ENCODE measurements at regions not wholly inside any gene's neighbourhood (a gene's known extent, or its start where the extent isn't known, plus 50 kb on each side); places are given as distances from the start of the nearest gene placed in this dataset.

GRCh38 chr3:72480366-72480765 lies 367.9 kb downstream of the SHQ1 start:
- no peaks in the 10 kb centered on the region for H3K27me3 ChIP-seq (ENCODE audit: insufficient read depth, low read length)
- H3K4me3 ChIP-seq (ENCODE audit: low read length) = no peak overlapping the region
- no peak overlapping the region for H3K27ac ChIP-seq (ENCODE audit: low read length)
- H3K9me3 ChIP-seq (ENCODE audit: insufficient read depth, low read depth, low read length) = no peaks in the 10 kb centered on the region
- no peak overlapping the region for H3K9ac ChIP-seq (ENCODE audit: low read depth, low read length)
- no peaks in the 10 kb centered on the region for H3K36me3 ChIP-seq (ENCODE audit: insufficient read depth, low read depth, low read length)
- H3K4me1 ChIP-seq (ENCODE audit: insufficient read depth, low read length) = peaks cover 11% of the 10 kb centered on the region; the same call in 1 of the 2 replicates

DNA sequence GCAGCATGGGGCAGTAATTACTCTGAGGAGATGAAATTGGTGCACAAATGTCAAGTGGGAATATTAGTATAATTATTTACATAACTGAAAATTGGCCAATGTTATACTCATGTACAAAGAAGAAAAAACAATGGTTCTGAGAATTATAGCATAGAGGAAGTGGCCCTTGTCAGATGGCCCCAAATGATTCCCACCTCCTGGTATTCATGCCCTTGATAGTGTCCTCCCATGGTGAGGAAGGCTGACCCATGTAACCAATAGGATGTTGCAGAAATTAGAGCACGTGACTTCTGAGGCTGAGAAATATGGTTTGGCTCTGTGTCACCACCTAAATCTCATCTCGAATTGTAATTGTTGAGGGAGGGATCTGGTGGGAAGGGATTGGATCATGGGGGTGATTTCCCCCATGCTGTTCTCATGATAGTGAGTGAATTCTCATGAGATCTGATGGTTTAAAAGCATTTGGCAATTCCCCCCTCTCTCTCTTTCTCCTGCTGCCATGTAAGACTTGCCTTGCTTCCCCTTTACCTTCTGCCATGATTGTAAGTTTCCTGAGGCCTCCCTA lies 368.5 kb downstream of the SHQ1 start:
- H3K27me3 ChIP-seq (ENCODE audit: insufficient read depth, low read length) = no peaks in the 10 kb centered on the region
- no peak overlapping the region for H3K4me3 ChIP-seq (ENCODE audit: low read length)
- no peaks in the 10 kb centered on the region for H3K36me3 ChIP-seq (ENCODE audit: insufficient read depth, low read depth, low read length)
- H3K27ac ChIP-seq (ENCODE audit: low read length) = no peak overlapping the region
- peaks cover 11% of the 10 kb centered on the region; the same call in 1 of the 2 replicates for H3K4me1 ChIP-seq (ENCODE audit: insufficient read depth, low read length)
- H3K9ac ChIP-seq (ENCODE audit: low read depth, low read length) = no peak overlapping the region
- H3K9me3 ChIP-seq (ENCODE audit: insufficient read depth, low read depth, low read length) = no peaks in the 10 kb centered on the region

DNA sequence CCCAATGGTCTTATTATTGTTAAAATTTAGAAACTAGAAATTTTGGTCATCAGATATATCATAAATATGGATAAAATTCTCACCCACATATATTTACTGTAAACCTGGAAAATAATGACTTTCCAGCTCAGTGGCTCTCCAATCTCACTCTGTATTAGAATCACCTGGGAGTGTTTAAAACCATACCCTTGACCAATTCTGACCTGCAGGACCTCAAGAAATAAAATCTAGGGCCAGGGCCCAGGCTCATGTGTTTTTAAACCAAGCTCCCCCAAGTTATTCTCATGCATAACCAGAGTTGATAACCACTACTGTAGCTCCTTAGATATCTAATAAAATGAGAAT lies 372.1 kb downstream of the SHQ1 start:
- Histone ChIP-seq H3K9me3 (ENCODE audit: insufficient read depth, low read depth, low read length) (no peaks in the 10 kb centered on the region), H3K9ac (ENCODE audit: low read depth, low read length) (no peak overlapping the region), H3K27me3 (ENCODE audit: insufficient read depth, low read length) (no peaks in the 10 kb centered on the region), H3K27ac (ENCODE audit: low read length) (no peak overlapping the region), H3K36me3 (ENCODE audit: insufficient read depth, low read depth, low read length) (no peaks in the 10 kb centered on the region), H3K4me3 (ENCODE audit: low read length) (no peak overlapping the region), H3K4me1 (ENCODE audit: insufficient read depth, low read length) (0 out of 2 replicates have a peak, but pooled peaks cover 4% of the 10 kb centered on the region)

DNA sequence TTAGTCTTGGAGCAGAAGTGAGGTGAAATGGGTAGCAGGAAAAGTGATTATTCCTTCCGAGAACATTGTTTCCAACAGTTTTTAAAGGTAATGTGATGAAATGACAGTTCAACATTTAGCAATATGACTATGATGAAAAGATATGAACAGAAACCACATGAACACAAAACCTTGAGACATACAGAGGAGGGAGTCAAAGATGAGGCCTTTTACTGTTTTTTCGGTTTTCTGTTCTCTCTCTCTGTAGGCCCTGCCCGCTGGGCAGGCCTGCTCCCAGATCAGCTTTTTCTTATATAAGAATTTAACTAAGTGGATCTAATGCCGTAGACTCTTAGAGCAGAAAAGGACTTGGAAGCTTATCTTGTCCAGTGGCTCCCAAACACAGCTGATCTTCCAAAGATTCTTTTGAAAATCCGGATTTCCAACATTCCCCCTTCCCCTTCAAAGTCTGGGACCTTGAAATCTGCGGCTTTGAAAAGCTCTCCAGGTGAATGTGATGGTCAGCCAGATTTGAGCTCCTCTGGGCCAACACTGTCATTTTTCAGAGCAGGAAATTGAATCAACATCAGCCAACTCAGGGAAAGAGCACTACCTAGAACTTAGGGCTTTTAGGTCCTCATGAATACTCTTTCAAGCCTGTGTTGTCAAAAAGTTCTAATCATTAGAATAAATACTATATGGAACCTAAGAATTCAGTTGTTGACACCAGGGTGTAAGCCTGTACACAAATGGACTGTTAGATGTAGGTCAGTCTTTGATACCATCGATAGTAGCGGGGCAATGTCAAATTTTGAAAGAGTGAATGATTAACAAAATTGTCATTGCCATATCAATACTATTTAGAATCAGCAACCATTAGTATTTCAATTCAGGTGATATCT lies 372.7 kb downstream of the SHQ1 start:
- H3K36me3 ChIP-seq (ENCODE audit: insufficient read depth, low read depth, low read length) = no peaks in the 10 kb centered on the region
- H3K4me3 ChIP-seq (ENCODE audit: low read length) = no peak overlapping the region
- H3K9me3 ChIP-seq (ENCODE audit: insufficient read depth, low read depth, low read length) = no peaks in the 10 kb centered on the region
- H3K27ac ChIP-seq (ENCODE audit: low read length) = no peak overlapping the region
- no peak overlapping the region for H3K9ac ChIP-seq (ENCODE audit: low read depth, low read length)
- H3K27me3 ChIP-seq (ENCODE audit: insufficient read depth, low read length) = no peaks in the 10 kb centered on the region
- 0 out of 2 replicates have a peak, but pooled peaks cover 4% of the 10 kb centered on the region for H3K4me1 ChIP-seq (ENCODE audit: insufficient read depth, low read length)

- Histone ChIP-seq H3K4me1 (ENCODE audit: insufficient read depth, low read length) (0 out of 2 replicates have a peak, but pooled peaks cover 4% of the 10 kb centered on the region), H3K9ac (ENCODE audit: low read depth, low read length) (no peak overlapping the region), H3K27ac (ENCODE audit: low read length) (no peak overlapping the region)
Observed at GRCh38 chr3:72474775-72475174, 373.5 kb downstream of the SHQ1 start.

DNA sequence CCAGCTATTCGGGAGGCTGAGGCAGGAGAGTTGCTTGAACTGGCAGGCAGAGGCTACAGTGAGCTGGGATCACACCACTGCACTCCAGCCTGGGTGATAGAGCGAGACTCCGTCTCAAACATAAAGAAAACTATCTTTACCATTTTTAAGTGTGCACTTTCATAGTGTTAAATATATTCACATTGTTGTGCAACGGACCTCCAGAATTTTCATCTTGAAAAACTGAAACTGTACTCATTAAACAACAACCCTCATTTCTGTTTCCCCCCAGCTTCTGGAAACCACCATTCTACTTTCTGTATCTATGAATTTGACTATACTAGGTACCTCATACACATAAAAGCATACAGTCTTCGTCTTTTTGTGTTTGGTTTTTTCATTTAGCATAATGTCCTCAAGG lies 375.1 kb downstream of the SHQ1 start:
- 0 out of 2 replicates have a peak, but pooled peaks cover 4% of the 10 kb centered on the region for H3K4me1 ChIP-seq (ENCODE audit: insufficient read depth, low read length)
- H3K27ac ChIP-seq (ENCODE audit: low read length) = no peak overlapping the region
- no peak overlapping the region for H3K4me3 ChIP-seq (ENCODE audit: low read length)
- H3K36me3 ChIP-seq (ENCODE audit: insufficient read depth, low read depth, low read length) = no peaks in the 10 kb centered on the region
- H3K27me3 ChIP-seq (ENCODE audit: insufficient read depth, low read length) = no peaks in the 10 kb centered on the region
- no peaks in the 10 kb centered on the region for H3K9me3 ChIP-seq (ENCODE audit: insufficient read depth, low read depth, low read length)
- H3K9ac ChIP-seq (ENCODE audit: low read depth, low read length) = no peak overlapping the region

More at GRCh38 chr3:72474775-72475174, 373.5 kb downstream of the SHQ1 start:
- H3K36me3 ChIP-seq (ENCODE audit: insufficient read depth, low read depth, low read length) = no peaks in the 10 kb centered on the region
- no peak overlapping the region for H3K4me3 ChIP-seq (ENCODE audit: low read length)
- no peaks in the 10 kb centered on the region for H3K9me3 ChIP-seq (ENCODE audit: insufficient read depth, low read depth, low read length)
- H3K27me3 ChIP-seq (ENCODE audit: insufficient read depth, low read length) = no peaks in the 10 kb centered on the region

GRCh38 chr3:72470904-72471417 lies 377.3 kb downstream of the SHQ1 start:
- Histone ChIP-seq H3K27me3 (ENCODE audit: insufficient read depth, low read length) (no peaks in the 10 kb centered on the region), H3K4me1 (ENCODE audit: insufficient read depth, low read length) (no peaks in the 10 kb centered on the region), H3K9me3 (ENCODE audit: insufficient read depth, low read depth, low read length) (no peaks in the 10 kb centered on the region), H3K36me3 (ENCODE audit: insufficient read depth, low read depth, low read length) (no peaks in the 10 kb centered on the region), H3K9ac (ENCODE audit: low read depth, low read length) (no peak overlapping the region), H3K4me3 (ENCODE audit: low read length) (no peak overlapping the region), H3K27ac (ENCODE audit: low read length) (no peak overlapping the region)

GRCh38 chr3:72465853-72466252 lies 382.4 kb downstream of the SHQ1 start:
- Histone ChIP-seq H3K9ac (ENCODE audit: low read depth, low read length) (no peak overlapping the region), H3K27ac (ENCODE audit: low read length) (no peak overlapping the region), H3K9me3 (ENCODE audit: insufficient read depth, low read depth, low read length) (no peaks in the 10 kb centered on the region), H3K36me3 (ENCODE audit: insufficient read depth, low read depth, low read length) (no peaks in the 10 kb centered on the region), H3K4me1 (ENCODE audit: insufficient read depth, low read length) (no peaks in the 10 kb centered on the region), H3K27me3 (ENCODE audit: insufficient read depth, low read length) (no peaks in the 10 kb centered on the region; the same call in 1 of the 2 replicates), H3K4me3 (ENCODE audit: low read length) (no peak overlapping the region)

- Histone ChIP-seq H3K27ac (ENCODE audit: low read length) (no peak overlapping the region), H3K36me3 (ENCODE audit: insufficient read depth, low read depth, low read length) (no peaks in the 10 kb centered on the region), H3K27me3 (ENCODE audit: insufficient read depth, low read length) (no peaks in the 10 kb centered on the region; the same call in 1 of the 2 replicates), H3K9ac (ENCODE audit: low read depth, low read length) (no peak overlapping the region), H3K4me1 (ENCODE audit: insufficient read depth, low read length) (no peaks in the 10 kb centered on the region; the same call in 1 of the 2 replicates), H3K9me3 (ENCODE audit: insufficient read depth, low read depth, low read length) (no peaks in the 10 kb centered on the region), H3K4me3 (ENCODE audit: low read length) (no peak overlapping the region)
Observed at GRCh38 chr3:72463083-72463482, 385.2 kb downstream of the SHQ1 start.

- H3K9ac ChIP-seq (ENCODE audit: low read depth, low read length) = no peak overlapping the region
- no peak overlapping the region for H3K4me3 ChIP-seq (ENCODE audit: low read length)
- no peaks in the 10 kb centered on the region for H3K9me3 ChIP-seq (ENCODE audit: insufficient read depth, low read depth, low read length)
- no peaks in the 10 kb centered on the region for H3K36me3 ChIP-seq (ENCODE audit: insufficient read depth, low read depth, low read length)
- no peaks in the 10 kb centered on the region; the same call in 1 of the 2 replicates for H3K27me3 ChIP-seq (ENCODE audit: insufficient read depth, low read length)
- H3K4me1 ChIP-seq (ENCODE audit: insufficient read depth, low read length) = no peaks in the 10 kb centered on the region; the same call in 1 of the 2 replicates
- H3K27ac ChIP-seq (ENCODE audit: low read length) = no peak overlapping the region
Observed at GRCh38 chr3:72462595-72463011, 385.6 kb downstream of the SHQ1 start.

DNA sequence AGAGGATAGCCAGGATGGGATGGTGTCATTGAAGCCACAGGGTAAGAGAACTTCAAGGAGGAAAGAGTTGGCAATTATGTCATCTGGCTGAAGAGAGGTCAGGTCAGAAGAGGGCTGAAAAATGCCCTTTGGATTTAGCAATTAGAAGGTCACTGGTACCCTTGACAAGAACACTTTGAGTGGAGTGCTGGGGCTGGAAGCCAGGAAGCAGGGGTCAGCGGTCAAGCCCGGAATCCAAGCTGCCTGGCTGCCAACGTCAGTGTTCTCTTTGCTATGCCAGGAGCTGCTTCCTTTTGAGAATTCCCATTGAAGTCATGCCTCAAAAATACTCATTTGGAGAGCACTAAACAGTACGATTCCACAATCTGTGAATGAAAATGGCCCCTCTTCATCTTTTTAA lies 386.5 kb downstream of the SHQ1 start:
- H3K4me3 ChIP-seq (ENCODE audit: low read length) = no peak overlapping the region
- no peaks in the 10 kb centered on the region; the same call in 1 of the 2 replicates for H3K27me3 ChIP-seq (ENCODE audit: insufficient read depth, low read length)
- no peaks in the 10 kb centered on the region for H3K36me3 ChIP-seq (ENCODE audit: insufficient read depth, low read depth, low read length)
- H3K9ac ChIP-seq (ENCODE audit: low read depth, low read length) = no peak overlapping the region
- no peaks in the 10 kb centered on the region for H3K9me3 ChIP-seq (ENCODE audit: insufficient read depth, low read depth, low read length)
- H3K4me1 ChIP-seq (ENCODE audit: insufficient read depth, low read length) = no peaks in the 10 kb centered on the region; the same call in 1 of the 2 replicates
- no peak overlapping the region for H3K27ac ChIP-seq (ENCODE audit: low read length)
